Epithelial cell of proximal tubule (primary cell): ENCODE measurements at regions not wholly inside any gene's neighbourhood (a gene's known extent, or its start where the extent isn't known, plus 50 kb on each side); places are given as distances from the start of the nearest gene placed in this dataset.

Experiments used
- DNase-seq: peaks from one replicate; pipeline ENCODE4 v3.0.0-alpha.2; 2011; ENCODE audit warnings: low read depth
- H3K4me3 ChIP-seq: 2 replicates; pipeline ENCODE4 v1.5.1; 2011; ENCODE audit warnings: low read depth, mild to moderate bottlenecking, low read length
- CTCF ChIP-seq: conservative IDR thresholded peaks from 2 replicates; pipeline ENCODE4 v1.5.1; 2012; ENCODE audit warnings: low read depth, mild to moderate bottlenecking, low read length

DNA sequence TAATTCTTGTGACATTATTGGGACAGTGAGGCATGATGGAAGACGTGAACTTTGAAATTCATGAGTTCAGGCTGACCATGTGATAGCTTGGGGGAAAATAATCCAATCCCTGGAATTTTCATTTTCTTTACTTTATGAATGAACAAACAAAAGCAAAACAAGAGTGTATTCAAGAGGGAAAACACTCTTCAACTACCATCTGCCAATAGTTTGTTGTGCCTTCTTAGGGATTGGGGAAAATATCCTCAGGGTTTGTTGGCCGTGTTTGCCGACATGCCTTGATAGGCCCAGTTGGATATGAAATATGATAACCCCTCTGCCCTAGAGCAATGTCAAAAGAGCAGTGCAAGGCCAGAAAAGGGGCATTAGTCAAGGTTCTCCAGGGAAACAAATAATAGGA, 80.8 kb upstream of the CLNK start:
- no peak for TF ChIP-seq CTCF
- H3K4me3 ChIP-seq = no peak overlapping the region
- DNase-seq = no peak

DNA sequence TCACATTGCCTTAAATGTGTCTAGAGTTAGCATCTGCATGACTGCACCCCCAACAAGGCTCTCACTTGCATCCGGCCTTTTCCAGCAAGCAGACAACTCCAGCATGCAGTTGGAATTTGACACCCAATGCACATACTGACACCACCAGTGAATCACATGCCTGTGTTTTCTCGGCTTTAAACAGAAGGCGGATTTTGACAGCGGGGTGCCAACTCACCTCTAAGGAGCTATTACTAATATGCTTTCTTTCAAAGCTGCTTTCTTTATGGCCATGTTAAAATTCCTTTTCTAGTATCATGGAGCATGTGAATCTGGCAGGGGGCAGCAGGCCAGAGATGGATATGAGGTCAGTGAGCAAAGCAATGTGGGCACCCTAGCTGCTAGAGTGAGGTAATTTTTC, 78.0 kb upstream of the CLNK start:
- no peak for TF ChIP-seq CTCF
- DNase-seq = no peak

DNA sequence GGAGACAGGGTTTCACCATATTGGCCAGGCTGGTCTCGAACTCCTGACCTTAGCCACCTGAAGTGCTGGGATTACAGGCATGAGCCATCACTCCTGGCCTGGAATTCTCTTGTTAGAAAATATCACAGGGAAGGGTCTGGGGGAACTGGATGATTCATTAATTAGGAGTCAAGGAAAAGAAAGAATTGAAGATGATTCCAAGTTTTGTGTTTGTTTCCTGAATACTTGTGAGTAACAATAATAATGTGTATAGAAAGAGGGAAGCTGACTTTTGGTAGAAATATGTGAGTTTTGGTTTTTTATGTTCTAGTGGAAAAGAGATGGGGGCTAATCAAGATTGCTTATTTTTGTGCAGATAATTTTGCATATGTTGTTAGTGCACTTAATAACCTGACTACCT, 77.3 kb upstream of the CLNK start:
- no peak for DNase-seq
- no peak overlapping the region for H3K4me3 ChIP-seq
- no peak for TF ChIP-seq CTCF

More for the DNA sequence above, 78.0 kb upstream of the CLNK start:
- no peak overlapping the region for H3K4me3 ChIP-seq

- no peak for TF ChIP-seq CTCF
- no peak for DNase-seq
- no peak overlapping the region for H3K4me3 ChIP-seq
These were observed 75.5 kb upstream of the CLNK start for GRCh38 chr4:10760086-10760485.

- no peak for TF ChIP-seq CTCF
These were observed 74.3 kb upstream of the CLNK start for GRCh38 chr4:10758906-10759305.

DNA sequence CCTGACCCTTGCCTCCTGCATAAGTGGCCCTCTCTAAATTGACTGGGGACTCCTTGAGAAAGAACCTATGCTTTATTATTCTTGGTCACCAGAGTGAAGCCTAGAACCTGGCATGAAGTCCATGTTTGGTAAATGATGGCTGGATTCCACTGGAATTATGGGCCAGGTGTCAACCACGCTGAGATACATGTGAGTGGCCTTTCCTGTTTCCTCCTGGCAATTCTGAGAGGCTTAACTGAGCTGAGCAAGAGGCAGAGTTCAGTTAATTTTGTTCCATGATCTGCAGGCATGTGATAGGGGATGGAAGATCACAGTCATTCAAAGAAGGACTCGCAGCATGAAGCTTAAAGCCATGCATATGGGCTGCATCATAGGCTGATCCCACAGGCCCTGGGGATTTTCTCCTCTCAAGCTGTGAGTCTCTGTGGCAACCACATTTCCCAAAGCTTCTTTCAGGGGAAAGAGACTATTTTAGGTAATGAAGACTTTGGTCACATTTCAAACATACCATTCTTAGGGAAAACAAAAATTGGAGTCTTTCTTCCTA, 69.4 kb upstream of the CLNK start:
- H3K4me3 ChIP-seq = no peak overlapping the region
- TF ChIP-seq CTCF = no peak
- DNase-seq = no peak

More at GRCh38 chr4:10758906-10759305, 74.3 kb upstream of the CLNK start:
- DNase-seq = no peak
- H3K4me3 ChIP-seq = no peak overlapping the region

DNA sequence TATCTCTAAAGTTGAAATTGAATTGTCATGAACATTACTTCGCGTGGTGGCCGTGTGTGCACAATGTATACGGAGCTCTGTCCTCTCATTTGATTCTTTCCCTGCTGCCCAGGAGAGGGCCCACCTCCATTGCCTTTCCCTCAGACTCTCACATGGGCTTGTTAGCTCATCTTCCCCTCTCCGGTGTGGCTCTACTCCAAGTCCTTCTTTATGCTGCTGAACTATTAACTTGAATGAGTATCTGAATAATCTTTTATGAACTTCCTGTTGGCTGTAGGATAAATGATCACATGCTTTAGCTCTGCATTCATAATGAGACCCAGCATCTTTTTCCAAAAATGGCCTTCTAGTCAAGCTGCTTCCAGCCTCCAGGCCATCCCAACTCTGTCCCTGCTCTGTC, 68.8 kb upstream of the CLNK start:
- no peak for DNase-seq
- no peak overlapping the region for H3K4me3 ChIP-seq
- TF ChIP-seq CTCF = no peak
